GM18519 (cell line): ENCODE measurements at regions not wholly inside any gene's neighbourhood (a gene's known extent, or its start where the extent isn't known, plus 50 kb on each side); places are given as distances from the start of the nearest gene placed in this dataset.
"Not testable (repeated sequence)": the region's sequence is repeated elsewhere in the genome, so short reads cannot be mapped to it uniquely, and the experiment has no call there.

Source experiments
- ATAC-seq: cut with Tn5 transposase; IDR thresholded peaks from one replicate; pipeline ENCODE4 v1.9.1; 2021; ENCODE audit warnings: mild to moderate bottlenecking, moderate library complexity; ENCODE audit not compliant: unreplicated experiment, low FRiP score

- no peak for ATAC-seq
Observed at GRCh38 chr1:102535829-102536505, 539.2 kb upstream of the OLFM3 start.

GRCh38 chr1:102531036-102531435 lies 534.3 kb upstream of the OLFM3 start:
- ATAC-seq: no peak

DNA sequence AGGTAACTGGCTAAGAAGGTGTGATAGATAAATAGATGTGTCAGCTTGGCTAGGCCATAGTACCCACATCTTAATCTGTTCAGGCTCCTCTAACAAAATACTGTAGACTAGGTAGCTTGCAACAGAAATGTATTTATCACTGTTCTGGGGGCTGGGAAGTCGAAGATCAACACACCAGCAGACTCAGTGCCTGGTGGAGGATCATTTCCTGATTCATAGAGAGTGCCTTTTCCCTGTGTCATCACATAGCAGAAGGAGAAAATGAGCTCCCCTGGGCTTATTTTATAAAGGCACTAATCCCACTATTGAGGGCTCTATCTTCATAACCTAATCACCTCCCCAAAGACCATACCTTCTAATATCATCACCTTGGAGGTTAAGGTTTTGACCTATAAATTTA lies 532.7 kb upstream of the OLFM3 start:
- no peak for ATAC-seq

- no peak for ATAC-seq
Observed at GRCh38 chr1:102500758-102501157, 504.0 kb upstream of the OLFM3 start.

DNA sequence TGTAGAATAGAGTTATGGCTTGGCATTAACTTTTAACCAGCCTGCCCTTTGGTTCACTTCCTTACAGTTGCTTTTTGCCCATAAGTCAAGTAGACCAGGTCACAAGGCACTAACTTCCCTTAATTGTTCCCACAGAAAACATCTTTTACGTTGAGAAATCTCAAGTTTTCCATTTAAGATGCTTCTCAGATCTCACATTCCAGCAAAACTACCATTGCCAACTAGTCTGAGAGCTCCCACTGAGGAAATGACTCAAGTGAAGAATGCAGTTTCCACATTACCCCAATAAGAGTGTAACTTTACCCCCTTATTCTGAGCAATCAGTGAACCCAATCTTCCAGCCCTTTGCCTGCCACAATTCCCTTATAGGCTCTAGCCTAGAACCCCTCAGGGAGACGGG lies 502.2 kb upstream of the OLFM3 start:
- no peak for ATAC-seq

DNA sequence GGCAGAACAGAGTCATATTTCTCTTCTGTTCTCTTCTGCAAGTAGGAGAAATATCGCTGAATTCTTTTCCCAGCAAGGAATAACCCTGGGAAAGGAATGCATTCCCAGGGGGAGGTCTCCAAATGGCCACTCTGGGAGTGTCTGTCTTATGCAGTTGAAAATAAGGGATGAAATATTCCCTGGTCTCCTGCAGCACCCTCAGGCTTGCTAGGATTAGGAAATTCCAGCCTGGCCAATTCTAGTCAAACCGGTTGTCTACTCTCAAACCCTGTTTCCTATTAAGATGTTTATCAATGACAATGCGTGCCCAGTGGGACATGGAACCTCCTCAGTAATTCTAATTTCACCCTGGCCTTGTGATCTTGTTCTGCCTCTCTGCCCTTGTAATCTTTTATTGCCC lies 501.1 kb upstream of the OLFM3 start:
- ATAC-seq: not testable (repeated sequence)

DNA sequence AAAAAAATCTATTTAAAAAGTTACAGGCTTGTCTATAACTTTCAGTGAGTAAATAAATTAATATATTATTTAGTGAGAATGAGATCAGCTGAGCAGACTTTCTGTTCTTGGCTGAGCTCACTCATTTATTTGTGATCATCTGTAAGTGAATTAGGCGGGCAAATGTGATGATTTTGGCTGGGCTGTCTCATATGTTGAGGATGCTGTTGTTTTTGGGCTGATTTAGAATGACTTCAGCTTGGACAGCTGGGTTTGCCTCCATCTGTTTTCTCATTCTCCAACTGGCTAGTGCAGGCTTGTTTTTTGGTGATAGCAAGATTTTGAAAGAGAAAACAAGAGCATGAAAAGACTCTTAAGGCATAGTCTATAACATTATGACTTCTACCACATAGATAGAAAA lies 475.8 kb upstream of the OLFM3 start:
- no peak for ATAC-seq

GRCh38 chr1:102470767-102471166 lies 474.0 kb upstream of the OLFM3 start:
- no peak for ATAC-seq

- no peak for ATAC-seq
Observed at GRCh38 chr1:102466487-102466886, 469.8 kb upstream of the OLFM3 start.

DNA sequence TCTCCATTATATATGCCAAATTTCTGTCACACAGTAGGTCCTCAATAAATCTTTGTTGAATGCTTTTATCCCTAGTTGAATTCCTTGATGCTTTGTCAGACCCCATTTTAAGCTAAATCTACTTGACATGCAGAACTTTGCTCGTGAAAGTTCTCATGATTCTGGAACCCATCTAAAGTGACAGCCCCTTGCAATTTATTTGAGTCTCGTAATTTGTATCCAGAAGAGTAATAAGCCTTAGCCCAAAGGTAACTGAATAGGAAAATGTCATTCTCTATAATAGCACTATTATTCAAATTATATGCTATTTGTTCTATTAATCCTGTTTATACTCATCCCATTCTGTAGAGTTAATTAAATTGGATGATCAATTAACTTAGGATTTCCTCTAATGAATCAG lies 466.6 kb upstream of the OLFM3 start:
- no peak for ATAC-seq

DNA sequence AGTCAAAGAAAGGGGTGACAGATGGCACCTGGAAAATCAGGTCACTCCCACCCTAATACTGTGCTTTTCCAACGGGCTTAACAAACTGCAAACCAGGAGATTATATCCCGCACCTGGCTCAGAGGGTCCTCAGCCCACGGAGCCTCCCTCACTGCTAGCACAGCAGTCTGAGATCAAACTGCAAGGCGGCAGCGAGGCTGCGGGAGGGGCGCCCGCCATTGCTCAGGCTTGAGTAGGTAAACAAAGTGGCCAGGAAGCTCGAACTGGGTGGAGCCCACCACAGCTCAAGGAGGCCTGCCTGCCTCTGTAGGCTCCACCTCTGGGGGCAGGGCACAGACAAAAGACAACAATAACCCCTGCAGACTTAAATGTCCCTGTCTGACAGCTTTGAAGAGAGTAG lies 445.6 kb upstream of the OLFM3 start:
- ATAC-seq: not testable (repeated sequence)

DNA sequence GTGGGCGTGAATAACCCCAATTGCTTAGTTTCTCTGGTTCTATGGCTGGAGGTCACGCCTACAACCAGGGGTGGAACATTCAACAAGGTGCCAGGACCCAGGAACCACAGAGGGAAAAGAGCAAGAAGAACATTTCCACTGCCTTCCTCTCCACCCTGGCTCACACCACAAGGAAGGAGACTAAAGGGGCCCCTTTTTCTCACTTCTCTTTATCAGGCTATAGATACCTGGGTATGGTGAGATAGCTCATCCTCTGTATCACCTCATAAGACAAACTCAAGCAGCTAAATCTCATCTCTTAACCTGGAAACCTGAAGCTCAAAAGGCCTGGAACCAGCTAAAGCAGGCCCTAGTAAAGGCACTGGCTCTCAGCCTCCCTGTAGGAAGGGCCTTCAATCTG lies 438.8 kb upstream of the OLFM3 start:
- ATAC-seq: peak; percentile 47

- no peak for ATAC-seq
Observed at GRCh38 chr1:102434421-102434820, 437.7 kb upstream of the OLFM3 start.

- no peak for ATAC-seq
Observed at GRCh38 chr1:102431253-102431652, 434.5 kb upstream of the OLFM3 start.

DNA sequence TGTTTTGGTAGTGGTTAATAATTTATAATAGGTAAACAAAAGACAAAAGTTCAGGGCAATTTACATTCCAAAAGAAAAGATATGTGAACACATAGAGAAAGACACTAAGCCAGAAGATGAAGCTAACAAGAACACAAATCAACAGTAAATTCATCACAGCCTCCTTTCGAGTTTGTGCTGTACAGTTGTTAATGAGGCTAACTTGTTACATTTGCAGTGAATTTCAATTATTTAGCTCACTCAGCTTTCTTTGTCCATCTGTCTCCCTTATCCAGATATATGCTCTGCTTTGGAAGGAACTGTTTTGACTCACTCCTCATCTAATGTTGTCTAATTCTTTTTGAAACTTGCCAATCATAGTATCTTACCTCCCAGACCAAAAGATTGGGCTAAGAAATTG lies 423.3 kb upstream of the OLFM3 start:
- no peak for ATAC-seq
